Activated CD8-positive, alpha-beta T cell treated with anti-CD3 and anti-CD28 coated beads for 36 hours (primary cell): ENCODE measurements at regions not wholly inside any gene's neighbourhood (a gene's known extent, or its start where the extent isn't known, plus 50 kb on each side); places are given as distances from the start of the nearest gene placed in this dataset.

Experiments
- ATAC-seq: fragments of 200-7000 bp; cut with Tn5 transposase; one replicate; pipeline ENCODE4 v1.10.0; 2021; ENCODE audit warnings: mild to moderate bottlenecking, moderate library complexity
- CTCF ChIA-PET: fragments of 350-600 bp; sonication (Branson Sonifier 250); formaldehyde crosslinking; loops from one replicate; lab custom pipeline; 2021; ENCODE audit warnings: antibody characterized with exemption; lab: Charles Lee
- POLR2A ChIA-PET: fragments of 350-600 bp; sonication (Branson Sonifier 250); formaldehyde crosslinking; loops from one replicate; lab custom pipeline; 2021; ENCODE audit warnings: antibody characterized with exemption; lab: Charles Lee
- DNase-seq: peaks from one replicate; pipeline ENCODE4 v3.0.0-alpha.2; 2020
- H3K27ac Mint-ChIP-seq: one replicate; pipeline ENCODE4 v1.8.0; 2021; ENCODE audit warnings: mild to moderate bottlenecking, mixed read lengths
- H3K27me3 Mint-ChIP-seq: one replicate; pipeline ENCODE4 v1.8.0; 2021; ENCODE audit warnings: mixed read lengths
- H3K36me3 Mint-ChIP-seq: one replicate; pipeline ENCODE4 v1.8.0; 2021; ENCODE audit warnings: low read depth, mixed read lengths
- H3K4me1 Mint-ChIP-seq: one replicate; pipeline ENCODE4 v1.8.0; 2021; ENCODE audit warnings: low read depth, mixed read lengths
- H3K4me3 Mint-ChIP-seq: one replicate; pipeline ENCODE4 v1.8.0; 2021; ENCODE audit warnings: mild to moderate bottlenecking, moderate library complexity, mixed read lengths
- H3K9me3 Mint-ChIP-seq: one replicate; pipeline ENCODE4 v1.8.0; 2021; ENCODE audit warnings: mixed read lengths
- intact Hi-C: fragments of 100-400 bp; cut with micrococcal nuclease; formaldehyde crosslinking; loops from one replicate; pipeline ENCODE4 v1.10.0; 2022
- TF ChIP-seq, protein P1 (sequence below): fragments of 200-600 bp; IDR thresholded peaks from one replicate; pipeline ENCODE4 v1.8.0; 2022; ENCODE audit warnings: antibody characterized with exemption, mild to moderate bottlenecking

DNA sequence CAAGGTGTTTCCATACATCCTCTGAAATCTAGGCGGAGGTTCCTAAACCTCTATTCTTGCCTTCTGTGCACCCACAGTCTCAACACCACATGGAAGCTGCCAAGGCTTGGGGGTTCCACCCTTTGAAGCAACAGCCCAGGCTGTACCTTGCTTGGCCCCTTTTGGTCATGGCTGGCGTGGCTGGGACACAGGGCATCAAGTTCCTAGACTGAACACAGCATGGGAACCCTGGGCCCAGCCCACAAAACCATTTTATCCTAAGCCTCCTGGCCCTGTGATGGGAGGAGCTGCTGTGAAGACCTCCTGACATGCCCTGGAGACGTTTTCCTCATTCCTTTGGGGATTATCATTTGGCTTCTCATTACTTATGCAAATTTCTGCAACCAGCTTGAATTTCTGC is 739.0 kb upstream of the NECTIN3 start:
- DNase-seq = no peak
- Mint-ChIP-seq H3K4me1 (no peaks in the 10 kb centered on the region), H3K9me3 (no peaks in the 10 kb centered on the region), H3K4me3 (no peak overlapping the region), H3K36me3 (no peaks in the 10 kb centered on the region), H3K27me3 (peaks cover 4% of the 10 kb centered on the region), H3K27ac (no peak overlapping the region)
- ChIA-PET POLR2A (no interaction called here), CTCF (no interaction called here)
- no peak for ATAC-seq
- intact Hi-C loops = no loop called here
- TF ChIP-seq, protein P1, sequence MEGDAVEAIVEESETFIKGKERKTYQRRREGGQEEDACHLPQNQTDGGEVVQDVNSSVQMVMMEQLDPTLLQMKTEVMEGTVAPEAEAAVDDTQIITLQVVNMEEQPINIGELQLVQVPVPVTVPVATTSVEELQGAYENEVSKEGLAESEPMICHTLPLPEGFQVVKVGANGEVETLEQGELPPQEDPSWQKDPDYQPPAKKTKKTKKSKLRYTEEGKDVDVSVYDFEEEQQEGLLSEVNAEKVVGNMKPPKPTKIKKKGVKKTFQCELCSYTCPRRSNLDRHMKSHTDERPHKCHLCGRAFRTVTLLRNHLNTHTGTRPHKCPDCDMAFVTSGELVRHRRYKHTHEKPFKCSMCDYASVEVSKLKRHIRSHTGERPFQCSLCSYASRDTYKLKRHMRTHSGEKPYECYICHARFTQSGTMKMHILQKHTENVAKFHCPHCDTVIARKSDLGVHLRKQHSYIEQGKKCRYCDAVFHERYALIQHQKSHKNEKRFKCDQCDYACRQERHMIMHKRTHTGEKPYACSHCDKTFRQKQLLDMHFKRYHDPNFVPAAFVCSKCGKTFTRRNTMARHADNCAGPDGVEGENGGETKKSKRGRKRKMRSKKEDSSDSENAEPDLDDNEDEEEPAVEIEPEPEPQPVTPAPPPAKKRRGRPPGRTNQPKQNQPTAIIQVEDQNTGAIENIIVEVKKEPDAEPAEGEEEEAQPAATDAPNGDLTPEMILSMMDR = no peak

DNA sequence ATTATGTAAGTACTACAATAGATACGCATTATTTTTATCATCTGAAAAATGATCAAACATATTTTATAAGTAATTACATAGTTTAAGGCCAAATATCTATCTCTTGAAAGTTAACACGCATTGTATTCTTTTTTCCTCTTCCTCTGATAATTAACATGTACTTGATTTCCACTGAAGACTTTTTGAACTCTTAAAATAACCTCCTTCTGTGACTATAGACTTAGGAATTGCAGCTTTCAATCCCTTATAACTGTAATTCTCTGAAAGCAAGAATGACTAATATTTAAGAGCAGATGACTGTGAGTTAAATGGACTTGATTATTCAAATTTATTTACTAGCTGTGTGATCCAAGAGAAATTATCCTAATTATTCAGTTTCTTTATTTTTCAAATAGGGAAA is 730.6 kb upstream of the NECTIN3 start:
- H3K27me3 Mint-ChIP-seq = peaks cover 5% of the 10 kb centered on the region
- no peak for ATAC-seq
- H3K36me3 Mint-ChIP-seq = no peaks in the 10 kb centered on the region
- ChIA-PET CTCF (no interaction called here), POLR2A (no interaction called here)
- H3K4me1 Mint-ChIP-seq = no peaks in the 10 kb centered on the region
- TF ChIP-seq, protein P1 = no peak
- intact Hi-C loops = no loop called here
- no peak overlapping the region for H3K4me3 Mint-ChIP-seq
- no peak overlapping the region for H3K27ac Mint-ChIP-seq
- DNase-seq = no peak
- H3K9me3 Mint-ChIP-seq = no peaks in the 10 kb centered on the region

DNA sequence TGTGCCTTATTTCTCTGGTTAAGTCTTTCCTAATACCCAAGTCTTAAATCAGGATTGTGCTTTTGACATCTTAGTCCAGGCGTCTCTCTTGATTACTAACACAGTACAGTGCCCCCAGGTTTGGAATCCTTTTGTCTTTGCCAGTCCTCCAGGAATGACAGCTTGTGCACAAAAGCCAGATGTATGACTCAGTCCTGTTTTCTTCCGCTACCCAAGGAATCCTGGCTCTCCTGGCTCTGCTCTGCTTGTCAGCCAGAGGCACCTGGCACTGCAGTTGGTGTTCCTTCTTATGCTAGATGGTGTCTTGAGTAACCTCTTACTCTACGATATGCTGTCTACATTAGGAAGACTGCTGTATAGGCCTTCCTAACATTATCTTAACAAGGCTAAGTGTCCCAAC is 728.2 kb upstream of the NECTIN3 start:
- TF ChIP-seq, protein P1 = no peak
- no peak overlapping the region for H3K27ac Mint-ChIP-seq
- no peak overlapping the region for H3K4me3 Mint-ChIP-seq
- DNase-seq (no peak), ATAC-seq (no peak)
- H3K27me3 Mint-ChIP-seq = peaks cover 1% of the 10 kb centered on the region
- no peaks in the 10 kb centered on the region for H3K36me3 Mint-ChIP-seq
- H3K4me1 Mint-ChIP-seq = no peaks in the 10 kb centered on the region
- intact Hi-C loops = no loop called here
- no peaks in the 10 kb centered on the region for H3K9me3 Mint-ChIP-seq
- ChIA-PET POLR2A (no interaction called here), CTCF (no interaction called here)

DNA sequence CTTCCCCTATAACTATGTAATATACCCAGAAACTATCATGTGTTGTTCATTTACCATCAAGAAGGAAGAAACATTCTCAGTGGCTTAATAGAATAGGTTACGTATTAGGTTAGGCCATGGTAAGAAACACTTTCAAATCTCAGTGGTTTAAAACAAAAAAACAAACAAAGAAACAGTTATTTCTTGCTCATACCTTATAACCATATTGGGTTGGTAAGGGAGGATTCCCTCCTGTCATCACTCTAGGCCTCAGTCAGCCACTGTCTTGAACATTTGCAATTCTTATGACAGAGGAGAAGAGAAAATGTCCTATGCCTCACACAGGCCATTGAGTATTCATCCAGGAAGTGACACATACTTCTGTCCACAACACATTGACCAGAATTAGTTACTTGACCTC is 727.7 kb upstream of the NECTIN3 start:
- Mint-ChIP-seq H3K9me3 (no peaks in the 10 kb centered on the region), H3K36me3 (no peaks in the 10 kb centered on the region), H3K4me1 (no peaks in the 10 kb centered on the region), H3K27ac (no peak overlapping the region), H3K4me3 (no peak overlapping the region), H3K27me3 (no peaks in the 10 kb centered on the region)
- TF ChIP-seq, protein P1 = no peak
- ATAC-seq (no peak), DNase-seq (no peak)
- ChIA-PET POLR2A (no interaction called here), CTCF (no interaction called here)
- intact Hi-C loops = no loop called here

DNA sequence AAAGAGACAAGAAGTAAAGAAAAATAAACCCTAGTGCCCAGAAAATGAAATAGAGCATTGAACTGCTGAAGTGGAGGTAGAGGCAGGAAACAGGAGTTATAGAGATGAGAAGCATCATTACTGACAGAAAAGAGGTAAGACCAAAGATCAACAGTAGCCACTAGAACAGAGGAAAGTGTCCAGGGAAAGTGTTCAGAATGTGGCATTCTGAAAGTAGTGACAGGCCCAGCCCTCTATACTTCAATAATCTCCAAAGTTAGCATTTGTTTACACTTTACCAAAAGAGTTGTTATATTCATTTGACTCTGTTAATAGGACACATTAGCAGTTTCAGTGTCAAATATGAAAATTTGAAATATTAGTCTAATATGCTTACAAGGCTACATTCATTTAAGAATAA is 727.1 kb upstream of the NECTIN3 start:
- no peaks in the 10 kb centered on the region for H3K9me3 Mint-ChIP-seq
- H3K27ac Mint-ChIP-seq = no peak overlapping the region
- ChIA-PET POLR2A (no interaction called here), CTCF (no interaction called here)
- ATAC-seq = no peak
- no peaks in the 10 kb centered on the region for H3K27me3 Mint-ChIP-seq
- H3K4me3 Mint-ChIP-seq = no peak overlapping the region
- H3K4me1 Mint-ChIP-seq = no peaks in the 10 kb centered on the region
- TF ChIP-seq, protein P1 = no peak
- no peak for DNase-seq
- intact Hi-C loops = no loop called here
- H3K36me3 Mint-ChIP-seq = no peaks in the 10 kb centered on the region
